HG03457 (cell line): ENCODE measurements at regions not wholly inside any gene's neighbourhood (a gene's known extent, or its start where the extent isn't known, plus 50 kb on each side); places are given as distances from the start of the nearest gene placed in this dataset.

Experiments used
- ATAC-seq: cut with Tn5 transposase; IDR thresholded peaks from one replicate; pipeline ENCODE4 v1.9.1; 2021; ENCODE audit warnings: moderate number of reproducible peaks; ENCODE audit not compliant: unreplicated experiment

DNA sequence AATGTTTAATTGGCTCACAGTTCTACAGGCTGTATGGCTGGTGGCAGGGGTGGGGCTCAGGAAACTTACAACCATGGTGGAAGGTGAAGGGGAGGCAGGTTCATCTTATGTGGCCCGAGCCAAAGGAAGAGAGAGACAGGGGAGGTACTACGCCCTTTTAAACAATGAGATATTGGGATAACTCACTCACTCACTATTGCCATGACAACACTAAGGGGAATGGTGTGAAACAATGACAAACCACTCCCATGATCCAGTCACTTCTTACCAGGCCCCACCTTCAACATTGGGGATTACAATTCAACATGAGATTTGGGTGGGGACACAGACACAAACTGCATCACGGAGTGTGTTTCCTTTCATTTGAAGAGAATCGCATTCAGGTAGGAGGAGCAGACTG is 220.9 kb downstream of the GADD45G start:
- ATAC-seq: no peak

GRCh38 chr9:89826186-89826585 is 221.4 kb downstream of the GADD45G start:
- ATAC-seq: no peak

- no peak for ATAC-seq
These were observed 224.5 kb downstream of the GADD45G start for GRCh38 chr9:89829346-89829745.

GRCh38 chr9:89835666-89836065 is 230.9 kb downstream of the GADD45G start:
- ATAC-seq: no peak

- no peak for ATAC-seq
These were observed 232.5 kb downstream of the GADD45G start for GRCh38 chr9:89837162-89837933.

GRCh38 chr9:89837934-89838310 is 233.1 kb downstream of the GADD45G start:
- ATAC-seq: no peak

- no peak for ATAC-seq
These were observed 233.8 kb downstream of the GADD45G start for GRCh38 chr9:89838621-89839020.

- ATAC-seq: no peak
These were observed 234.6 kb downstream of the GADD45G start for GRCh38 chr9:89839449-89839848.

DNA sequence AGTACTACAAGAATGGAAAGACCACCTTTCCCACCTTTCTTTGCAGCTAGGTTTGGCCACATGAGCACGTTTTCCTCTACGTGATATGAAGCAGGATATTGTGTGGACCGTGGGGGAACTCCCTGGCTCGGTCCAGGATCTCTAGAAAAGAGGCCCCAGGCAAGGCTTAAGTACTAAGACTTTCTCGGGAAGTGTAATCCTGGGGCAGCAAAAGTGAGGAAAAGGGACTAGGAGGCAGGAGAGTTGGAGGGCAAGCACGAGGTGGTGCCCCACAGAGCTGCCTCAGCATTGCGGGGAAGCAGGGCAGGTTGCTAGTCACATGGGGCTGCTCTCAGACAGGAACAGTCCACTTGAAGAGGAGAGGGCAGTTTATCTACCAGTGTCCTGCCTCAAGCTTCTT is 235.1 kb downstream of the GADD45G start:
- ATAC-seq: no peak

GRCh38 chr9:89841456-89841855 is 236.6 kb downstream of the GADD45G start:
- no peak for ATAC-seq

DNA sequence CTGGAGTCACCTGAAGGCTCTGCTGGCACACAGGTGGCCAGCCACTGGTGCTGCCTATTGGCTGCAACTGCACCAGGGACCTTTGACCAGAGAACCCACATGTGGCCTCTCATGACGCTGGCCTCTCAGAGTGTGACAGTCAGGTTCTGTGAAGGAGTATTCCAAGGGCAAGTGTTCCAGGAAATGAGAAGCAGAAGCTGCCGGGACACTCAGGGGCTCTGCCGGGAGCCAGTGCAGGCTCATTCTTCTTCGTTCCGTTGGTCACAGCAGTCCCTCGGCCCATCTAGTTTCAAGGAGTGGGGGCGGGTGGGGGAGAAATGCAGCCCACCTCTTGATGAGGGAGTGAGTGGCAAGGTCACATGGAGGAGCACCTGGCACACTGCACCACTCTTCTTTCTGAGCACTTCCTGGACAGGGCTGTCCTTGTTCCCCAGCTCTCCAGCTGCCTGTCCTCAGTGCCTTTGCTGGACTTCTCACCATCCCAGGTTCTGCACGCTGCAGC is 237.5 kb downstream of the GADD45G start:
- ATAC-seq: no peak

- ATAC-seq: no peak
These were observed 238.3 kb downstream of the GADD45G start for GRCh38 chr9:89843074-89843473.

- no peak for ATAC-seq
These were observed 238.8 kb downstream of the GADD45G start for GRCh38 chr9:89843591-89843990.

DNA sequence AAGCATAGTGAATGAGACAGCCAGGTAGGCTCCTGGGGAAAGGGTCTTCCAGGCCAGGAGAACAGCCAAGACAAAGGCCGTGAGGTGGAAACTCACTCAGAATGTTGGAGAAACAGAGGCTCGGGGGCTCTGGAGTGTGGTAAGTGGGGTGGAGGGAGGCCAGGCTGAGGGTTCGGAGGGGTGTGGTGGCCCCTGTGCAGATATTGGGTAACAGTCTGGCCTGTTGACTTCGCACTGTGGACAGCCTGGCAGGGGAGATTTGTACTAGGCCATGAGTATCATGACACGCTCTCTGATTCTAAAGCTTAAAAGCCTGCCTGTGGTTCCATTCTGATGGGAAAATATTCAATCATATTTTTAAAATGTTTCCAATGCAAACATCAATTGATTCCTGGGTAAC is 239.3 kb downstream of the GADD45G start:
- no peak for ATAC-seq

- ATAC-seq: no peak
These were observed 239.7 kb downstream of the GADD45G start for GRCh38 chr9:89844535-89844934.

DNA sequence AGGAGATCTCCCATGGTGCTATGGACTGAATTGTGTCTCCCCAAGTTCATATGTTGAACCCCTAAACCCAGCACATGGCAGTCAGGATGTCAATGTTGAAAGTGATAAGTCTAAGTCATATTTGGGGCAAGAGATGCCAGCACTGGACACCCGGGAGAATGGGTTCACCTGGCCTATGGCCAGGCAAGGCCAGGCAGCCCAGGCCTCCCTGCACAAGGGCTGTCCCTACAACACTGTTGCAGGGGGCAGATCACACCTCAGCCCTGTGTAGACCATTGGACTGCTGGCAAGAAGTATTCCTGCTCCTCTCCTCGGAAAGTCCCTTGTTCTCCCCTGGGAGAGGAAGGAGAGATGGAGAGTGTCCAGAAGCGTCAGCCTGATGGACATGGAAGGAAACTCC is 240.5 kb downstream of the GADD45G start:
- ATAC-seq: no peak

GRCh38 chr9:89845862-89846261 is 241.1 kb downstream of the GADD45G start:
- ATAC-seq: no peak

GRCh38 chr9:89848060-89849040 is 243.5 kb downstream of the GADD45G start:
- no peak for ATAC-seq

GRCh38 chr9:89849096-89849495 is 244.3 kb downstream of the GADD45G start:
- no peak for ATAC-seq

DNA sequence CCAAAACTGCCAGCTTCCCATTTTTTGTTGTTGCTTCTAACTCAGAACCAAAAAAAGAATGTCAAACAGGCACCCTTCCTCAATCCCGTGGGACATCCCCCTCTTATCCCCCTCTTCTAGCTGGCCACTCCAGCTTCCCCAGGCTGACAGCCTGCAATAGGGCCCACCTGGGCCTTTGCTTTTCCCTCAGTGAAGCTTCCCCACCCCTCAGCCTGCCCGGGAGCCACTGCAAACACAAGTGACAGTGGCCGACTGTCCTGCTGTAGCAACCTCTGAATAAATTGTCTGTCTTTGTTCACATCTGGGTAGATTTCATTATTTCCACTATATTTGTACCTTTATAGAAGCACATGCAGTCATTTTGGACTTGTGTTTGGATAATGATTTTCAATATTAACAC is 245.3 kb downstream of the GADD45G start:
- no peak for ATAC-seq

- ATAC-seq: no peak
These were observed 246.0 kb downstream of the GADD45G start for GRCh38 chr9:89850631-89851325.
